CD4-positive, alpha-beta T cell (primary cell): ENCODE measurements at regions not wholly inside any gene's neighbourhood (a gene's known extent, or its start where the extent isn't known, plus 50 kb on each side); places are given as distances from the start of the nearest gene placed in this dataset.

ENCODE experiments used
- ATAC-seq: fragments of 200-7000 bp; cut with Tn5 transposase; one replicate; pipeline ENCODE4 v1.10.0; 2022; ENCODE audit warnings: mild to moderate bottlenecking; ENCODE audit not compliant: poor library complexity
- CTCF ChIA-PET: fragments of 350-600 bp; sonication (Branson Sonifier 250); formaldehyde crosslinking; loops from one replicate; lab custom pipeline; 2021; ENCODE audit warnings: antibody characterized with exemption, inconsistent platforms; lab: Charles Lee
- POLR2A ChIA-PET: fragments of 350-600 bp; sonication (Branson Sonifier 250); formaldehyde crosslinking; loops from one replicate; lab custom pipeline; 2021; ENCODE audit warnings: antibody characterized with exemption, inconsistent platforms; lab: Charles Lee
- DNase-seq, 14 experiments: peaks; one replicate each; pipeline ENCODE4 v3.0.0-alpha.2; 2013 to 2020; ENCODE audit warnings: mixed read lengths in 2 of 14
- H3K27ac ChIP-seq, 2 donors: one replicate each; pipeline versions ENCODE4 v1.5.1 to v1.7.0; 2013; ENCODE audit warnings: low read length in 2 of 2, low read depth in 1 of 2, mild to moderate bottlenecking in 1 of 2
- H3K27me3 ChIP-seq, 2 experiments: 1 replicate in 1 of 2; 2 replicates in 1 of 2; pipeline versions ENCODE4 v1.6.1 to v1.7.0; 2013; ENCODE audit warnings: low read length in 2 of 2, control low read depth in 1 of 2, mild to moderate bottlenecking in 1 of 2, moderate library complexity in 1 of 2; ENCODE audit not compliant: insufficient read depth in 2 of 2, control insufficient read depth in 1 of 2
- H3K36me3 ChIP-seq: one replicate; pipeline ENCODE4 v1.6.1; 2013; ENCODE audit warnings: low read length, control low read depth; ENCODE audit not compliant: insufficient read depth
- H3K4me1 ChIP-seq: one replicate; pipeline ENCODE4 v1.6.1; 2013; ENCODE audit warnings: low read length, control low read depth; ENCODE audit not compliant: insufficient read depth
- H3K4me3 ChIP-seq: one replicate; pipeline ENCODE4 v1.5.1; 2013; ENCODE audit warnings: mild to moderate bottlenecking, low read length, moderate library complexity
- H3K9me3 ChIP-seq, 2 experiments: 1 replicate in 1 of 2; 2 replicates in 1 of 2; pipeline versions ENCODE4 v1.6.1 to v1.7.0; 2013; ENCODE audit warnings: low read length in 2 of 2, mild to moderate bottlenecking in 2 of 2, control low read depth in 1 of 2, moderate library complexity in 1 of 2; ENCODE audit not compliant: control insufficient read depth in 1 of 2, insufficient read depth in 1 of 2
- H3K27ac Mint-ChIP-seq: one replicate; pipeline ENCODE4 v1.8.0; 2020; ENCODE audit warnings: mixed read lengths
- H3K27me3 Mint-ChIP-seq: one replicate; pipeline ENCODE4 v1.8.0; 2021; ENCODE audit warnings: mixed read lengths
- H3K36me3 Mint-ChIP-seq: one replicate; pipeline ENCODE4 v1.8.0; 2021; ENCODE audit warnings: low read depth, mixed read lengths
- H3K4me1 Mint-ChIP-seq: one replicate; pipeline ENCODE4 v1.8.0; 2021; ENCODE audit warnings: low read depth, mixed read lengths
- H3K4me3 Mint-ChIP-seq: one replicate; pipeline ENCODE4 v1.8.0; 2020; ENCODE audit warnings: mild to moderate bottlenecking, mixed read lengths
- H3K9me3 Mint-ChIP-seq: one replicate; pipeline ENCODE4 v1.8.0; 2020; ENCODE audit warnings: mixed read lengths
- CTCF ChIP-seq: fragments of 200-600 bp; IDR thresholded peaks from one replicate; pipeline ENCODE4 v1.8.0; 2022; ENCODE audit warnings: antibody characterized with exemption, mild to moderate bottlenecking
- intact Hi-C, 2 experiments: fragments of 100-400 bp; cut with DNase I in 1 of 2; cut with micrococcal nuclease in 1 of 2; formaldehyde crosslinking; loops; one replicate each; pipeline versions ENCODE4 v1.15.1 to v1.9.0; 2023 to 2025; cut with DNase I, micrococcal nuclease

- Histone ChIP-seq H3K27ac (no peak overlapping the region), H3K4me1 (no peaks in the 10 kb centered on the region), H3K36me3 (no peaks in the 10 kb centered on the region), H3K4me3 (no peak overlapping the region), H3K9me3 (no peaks in the 10 kb centered on the region), H3K27me3 (no peaks in the 10 kb centered on the region)
- CTCF ChIA-PET: no interaction called here
- DNase-seq (no peak), ATAC-seq (no peak)
- Mint-ChIP-seq H3K27me3 (no peaks in the 10 kb centered on the region), H3K4me1 (no peaks in the 10 kb centered on the region), H3K36me3 (no peaks in the 10 kb centered on the region), H3K9me3 (no peaks in the 10 kb centered on the region), H3K27ac (no peak overlapping the region), H3K4me3 (no peak overlapping the region)
- no peak for TF ChIP-seq CTCF
- intact Hi-C loops: no loop called here
- POLR2A ChIA-PET: no interaction called here
Measured at GRCh38 chr5:163908253-163908652, 402.8 kb downstream of the MAT2B start.

- DNase-seq (no peak), ATAC-seq (no peak)
- H3K36me3 Mint-ChIP-seq: no peaks in the 10 kb centered on the region
- H3K27me3 ChIP-seq: no peaks in the 10 kb centered on the region
- no peak overlapping the region for H3K4me3 ChIP-seq
- H3K27me3 Mint-ChIP-seq: no peaks in the 10 kb centered on the region
- H3K27ac Mint-ChIP-seq: no peak overlapping the region
- H3K27ac ChIP-seq: no peak overlapping the region
- no peaks in the 10 kb centered on the region for H3K36me3 ChIP-seq
- ChIA-PET CTCF (no interaction called here), POLR2A (no interaction called here)
- H3K4me1 Mint-ChIP-seq: no peaks in the 10 kb centered on the region
- intact Hi-C loops: no loop called here
- no peak overlapping the region for H3K4me3 Mint-ChIP-seq
- no peak for TF ChIP-seq CTCF
- no peaks in the 10 kb centered on the region for H3K4me1 ChIP-seq
- H3K9me3 ChIP-seq: peaks cover 0 to 2% of the 10 kb centered on the region in 2 experiments
- no peaks in the 10 kb centered on the region for H3K9me3 Mint-ChIP-seq
Measured at GRCh38 chr5:163910226-163910625, 404.8 kb downstream of the MAT2B start.

- no peaks in the 10 kb centered on the region for H3K4me1 ChIP-seq
- H3K9me3 Mint-ChIP-seq: no peaks in the 10 kb centered on the region
- no peaks in the 10 kb centered on the region for H3K4me1 Mint-ChIP-seq
- no peak overlapping the region for H3K27ac ChIP-seq
- H3K27me3 ChIP-seq: no peaks in the 10 kb centered on the region
- H3K36me3 Mint-ChIP-seq: no peaks in the 10 kb centered on the region
- ChIA-PET POLR2A (no interaction called here), CTCF (no interaction called here)
- H3K4me3 Mint-ChIP-seq: no peak overlapping the region
- no peak for TF ChIP-seq CTCF
- intact Hi-C loops: no loop called here
- no peaks in the 10 kb centered on the region for H3K27me3 Mint-ChIP-seq
- peaks cover 0 to 6% of the 10 kb centered on the region in 2 experiments for H3K9me3 ChIP-seq
- ATAC-seq (no peak), DNase-seq (no peak)
- H3K4me3 ChIP-seq: no peak overlapping the region
- no peak overlapping the region for H3K27ac Mint-ChIP-seq
- no peaks in the 10 kb centered on the region for H3K36me3 ChIP-seq
Measured at GRCh38 chr5:163912046-163912445, 406.6 kb downstream of the MAT2B start.
